GM23338 (cell line): ENCODE measurements at regions not wholly inside any gene's neighbourhood (a gene's known extent, or its start where the extent isn't known, plus 50 kb on each side); places are given as distances from the start of the nearest gene placed in this dataset.

ENCODE experiments used
- ATAC-seq: fragments of 200-7000 bp; cut with Tn5 transposase; 3 replicates; pipeline ENCODE4 v1.9.1; 2020
- DNase-seq: peaks from one replicate; pipeline ENCODE4 v3.0.0-alpha.2; 2015; ENCODE audit warnings: low spot score
- H2AFZ ChIP-seq: fragments of 200-600 bp; sonication (generic); 2 replicates; pipeline ENCODE4 v1.8.0; 2016; ENCODE audit warnings: antibody characterized with exemption, mild to moderate bottlenecking, moderate library complexity
- H3F3A ChIP-seq: fragments of 200-600 bp; sonication (generic); replicated peaks from 2 replicates; pipeline ENCODE4 v1.8.0; 2017; ENCODE audit warnings: antibody characterized with exemption, mixed run types, low read depth
- H3K27ac ChIP-seq: fragments of 200-600 bp; sonication (generic); 2 replicates; pipeline ENCODE4 v1.6.1; 2016; ENCODE audit warnings: low read depth
- H3K27me3 ChIP-seq: fragments of 200-600 bp; sonication (generic); 2 replicates; pipeline ENCODE4 v1.8.0; 2016; ENCODE audit warnings: mild to moderate bottlenecking, mixed run types, moderate library complexity; ENCODE audit not compliant: insufficient read depth
- H3K36me3 ChIP-seq: fragments of 200-600 bp; sonication (generic); 2 replicates; pipeline ENCODE4 v1.8.0; 2016; ENCODE audit warnings: mild to moderate bottlenecking; ENCODE audit not compliant: insufficient read depth
- H3K4me1 ChIP-seq: fragments of 200-600 bp; sonication (generic); 2 replicates; pipeline ENCODE4 v1.8.0; 2016; ENCODE audit warnings: mild to moderate bottlenecking, moderate library complexity; ENCODE audit not compliant: insufficient read depth
- H3K4me2 ChIP-seq: fragments of 200-600 bp; sonication (generic); 2 replicates; pipeline ENCODE4 v1.7.1; 2017; ENCODE audit warnings: mixed run types
- H3K4me3 ChIP-seq: fragments of 200-600 bp; sonication (generic); 2 replicates; pipeline ENCODE4 v1.6.1; 2016; ENCODE audit warnings: mixed run types
- H3K79me2 ChIP-seq: fragments of 200-600 bp; sonication (generic); replicated peaks from 2 replicates; pipeline ENCODE4 v1.8.0; 2017; ENCODE audit warnings: mild to moderate bottlenecking; ENCODE audit not compliant: insufficient read depth
- H3K9me2 ChIP-seq: fragments of 200-600 bp; sonication (generic); 2 replicates; pipeline ENCODE4 v1.8.0; 2017; ENCODE audit not compliant: insufficient read depth
- H4K20me1 ChIP-seq: fragments of 200-600 bp; sonication (generic); replicated peaks from 2 replicates; pipeline ENCODE4 v1.8.0; 2017; ENCODE audit warnings: mild to moderate bottlenecking; ENCODE audit not compliant: insufficient read depth
- H3K27ac Mint-ChIP-seq: 2 replicates; pipeline ENCODE4 v1.8.0; 2020; ENCODE audit warnings: inconsistent platforms, mild to moderate bottlenecking, moderate library complexity, mixed read lengths
- H3K27me3 Mint-ChIP-seq: 3 replicates; pipeline ENCODE4 v1.8.0; 2022; ENCODE audit warnings: low read depth, mild to moderate bottlenecking, moderate library complexity, mixed read lengths, inconsistent platforms; ENCODE audit not compliant: insufficient read depth, poor library complexity
- H3K36me3 Mint-ChIP-seq: 3 replicates; pipeline ENCODE4 v1.8.0; 2021; ENCODE audit warnings: low read depth, mild to moderate bottlenecking, inconsistent platforms, moderate library complexity, mixed read lengths
- H3K4me1 Mint-ChIP-seq: 3 replicates; pipeline ENCODE4 v1.8.0; 2020; ENCODE audit warnings: mild to moderate bottlenecking, inconsistent platforms, mixed read lengths
- H3K4me3 Mint-ChIP-seq: 3 replicates; pipeline ENCODE4 v1.8.0; 2021; ENCODE audit warnings: moderate library complexity, mild to moderate bottlenecking, inconsistent platforms, mixed read lengths
- H3K9me3 Mint-ChIP-seq: 3 replicates; pipeline ENCODE4 v1.8.0; 2020; ENCODE audit warnings: moderate library complexity, mild to moderate bottlenecking, inconsistent platforms, mixed read lengths
- EZH2 ChIP-seq: fragments of 200-600 bp; sonication (generic); IDR thresholded peaks from one replicate; pipeline ENCODE4 v1.8.0; 2017; ENCODE audit warnings: antibody characterized with exemption, mild to moderate bottlenecking, low read depth; ENCODE audit not compliant: unreplicated experiment
- EZH2phosphoT487 ChIP-seq: fragments of 200-600 bp; sonication (generic); IDR thresholded peaks from one replicate; pipeline ENCODE4 v1.8.1; 2018; ENCODE audit warnings: antibody characterized with exemption; ENCODE audit not compliant: unreplicated experiment
- JUNB ChIP-seq: IDR thresholded peaks from one replicate; pipeline ENCODE4 v1.6.1; 2016; ENCODE audit warnings: antibody characterized with exemption; ENCODE audit not compliant: unreplicated experiment
- POLR2AphosphoS5 ChIP-seq: IDR thresholded peaks from 2 replicates; pipeline ENCODE4 v1.6.1; 2016; ENCODE audit warnings: antibody characterized with exemption, low read depth
- STAT1 ChIP-seq: IDR thresholded peaks from one replicate; pipeline ENCODE4 v1.6.1; 2016; ENCODE audit warnings: antibody characterized with exemption; ENCODE audit not compliant: unreplicated experiment
- ZNF114 ChIP-seq: fragments of 250-450 bp; sonication (Bioruptor Pico); IDR thresholded peaks from 2 replicates; pipeline ENCODE4 v1.5.0; 2020; ENCODE audit warnings: mild to moderate bottlenecking, moderate library complexity
- TF ChIP-seq, protein P1 (sequence below): fragments of 250-450 bp; sonication (Bioruptor Pico); IDR thresholded peaks from 2 replicates; pipeline ENCODE4 v1.5.0; 2020; ENCODE audit warnings: mild to moderate bottlenecking, moderate library complexity
- TF ChIP-seq, protein P2 (sequence below): IDR thresholded peaks from 2 replicates; pipeline ENCODE4 v1.6.1; 2016; ENCODE audit warnings: antibody characterized with exemption
- TF ChIP-seq, protein P3 (sequence below), 2 experiments: fragments of 200-600 bp in 1 of 2; sonication (generic) in 1 of 2; conservative IDR thresholded peaks; 2 replicates each; pipeline versions ENCODE4 v1.5.1 to v1.6.1; 2016 to 2017; ENCODE audit warnings: antibody characterized with exemption in 2 of 2, low read depth in 2 of 2, mild to moderate bottlenecking in 2 of 2, moderate library complexity in 1 of 2

DNA sequence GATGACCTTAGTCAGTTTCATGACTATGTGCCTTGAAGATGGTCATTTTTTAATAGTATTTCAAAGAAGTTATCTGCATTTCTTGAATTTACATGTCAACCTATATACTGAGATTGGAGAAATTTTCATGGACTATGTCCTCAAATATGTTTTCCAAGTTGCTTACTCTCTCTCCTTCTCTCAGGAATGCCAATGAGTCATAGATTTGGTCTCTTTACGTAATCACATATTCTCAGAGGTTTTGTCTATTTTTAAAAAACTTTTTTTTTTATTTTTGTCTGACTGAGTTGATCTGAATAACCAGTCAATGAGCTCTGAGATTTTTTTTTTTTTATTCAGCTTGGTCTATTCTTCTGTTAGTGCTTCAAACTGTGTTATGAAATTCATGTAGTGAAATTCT, 374.7 kb upstream of the GRIN3A start:
- H4K20me1 ChIP-seq, result no peaks in the 10 kb centered on the region
- Mint-ChIP-seq H3K4me3 (no peak overlapping the region), H3K27me3 (peaks cover 1% of the 10 kb centered on the region), H3K36me3 (peaks cover 21% of the 10 kb centered on the region), H3K9me3 (peaks cover 85% of the 10 kb centered on the region), H3K27ac (no peak overlapping the region), H3K4me1 (no peaks in the 10 kb centered on the region)
- no peaks in the 10 kb centered on the region for H3K79me2 ChIP-seq
- DNase-seq (no peak), ATAC-seq (no peak)
- no peaks in the 10 kb centered on the region for H3F3A ChIP-seq
- no peaks in the 10 kb centered on the region for H3K9me2 ChIP-seq
- no peaks in the 10 kb centered on the region for H3K4me1 ChIP-seq
- no peaks in the 10 kb centered on the region for H3K27me3 ChIP-seq
- H3K4me3 ChIP-seq, result no peak overlapping the region; the same call in 1 of the 2 replicates
- no peak overlapping the region for H3K4me2 ChIP-seq
- no peak overlapping the region for H2AFZ ChIP-seq
- no peak overlapping the region for H3K27ac ChIP-seq
- peaks cover 7% of the 10 kb centered on the region; the same call in 1 of the 2 replicates for H3K36me3 ChIP-seq
- TF ChIP-seq, protein P1, sequence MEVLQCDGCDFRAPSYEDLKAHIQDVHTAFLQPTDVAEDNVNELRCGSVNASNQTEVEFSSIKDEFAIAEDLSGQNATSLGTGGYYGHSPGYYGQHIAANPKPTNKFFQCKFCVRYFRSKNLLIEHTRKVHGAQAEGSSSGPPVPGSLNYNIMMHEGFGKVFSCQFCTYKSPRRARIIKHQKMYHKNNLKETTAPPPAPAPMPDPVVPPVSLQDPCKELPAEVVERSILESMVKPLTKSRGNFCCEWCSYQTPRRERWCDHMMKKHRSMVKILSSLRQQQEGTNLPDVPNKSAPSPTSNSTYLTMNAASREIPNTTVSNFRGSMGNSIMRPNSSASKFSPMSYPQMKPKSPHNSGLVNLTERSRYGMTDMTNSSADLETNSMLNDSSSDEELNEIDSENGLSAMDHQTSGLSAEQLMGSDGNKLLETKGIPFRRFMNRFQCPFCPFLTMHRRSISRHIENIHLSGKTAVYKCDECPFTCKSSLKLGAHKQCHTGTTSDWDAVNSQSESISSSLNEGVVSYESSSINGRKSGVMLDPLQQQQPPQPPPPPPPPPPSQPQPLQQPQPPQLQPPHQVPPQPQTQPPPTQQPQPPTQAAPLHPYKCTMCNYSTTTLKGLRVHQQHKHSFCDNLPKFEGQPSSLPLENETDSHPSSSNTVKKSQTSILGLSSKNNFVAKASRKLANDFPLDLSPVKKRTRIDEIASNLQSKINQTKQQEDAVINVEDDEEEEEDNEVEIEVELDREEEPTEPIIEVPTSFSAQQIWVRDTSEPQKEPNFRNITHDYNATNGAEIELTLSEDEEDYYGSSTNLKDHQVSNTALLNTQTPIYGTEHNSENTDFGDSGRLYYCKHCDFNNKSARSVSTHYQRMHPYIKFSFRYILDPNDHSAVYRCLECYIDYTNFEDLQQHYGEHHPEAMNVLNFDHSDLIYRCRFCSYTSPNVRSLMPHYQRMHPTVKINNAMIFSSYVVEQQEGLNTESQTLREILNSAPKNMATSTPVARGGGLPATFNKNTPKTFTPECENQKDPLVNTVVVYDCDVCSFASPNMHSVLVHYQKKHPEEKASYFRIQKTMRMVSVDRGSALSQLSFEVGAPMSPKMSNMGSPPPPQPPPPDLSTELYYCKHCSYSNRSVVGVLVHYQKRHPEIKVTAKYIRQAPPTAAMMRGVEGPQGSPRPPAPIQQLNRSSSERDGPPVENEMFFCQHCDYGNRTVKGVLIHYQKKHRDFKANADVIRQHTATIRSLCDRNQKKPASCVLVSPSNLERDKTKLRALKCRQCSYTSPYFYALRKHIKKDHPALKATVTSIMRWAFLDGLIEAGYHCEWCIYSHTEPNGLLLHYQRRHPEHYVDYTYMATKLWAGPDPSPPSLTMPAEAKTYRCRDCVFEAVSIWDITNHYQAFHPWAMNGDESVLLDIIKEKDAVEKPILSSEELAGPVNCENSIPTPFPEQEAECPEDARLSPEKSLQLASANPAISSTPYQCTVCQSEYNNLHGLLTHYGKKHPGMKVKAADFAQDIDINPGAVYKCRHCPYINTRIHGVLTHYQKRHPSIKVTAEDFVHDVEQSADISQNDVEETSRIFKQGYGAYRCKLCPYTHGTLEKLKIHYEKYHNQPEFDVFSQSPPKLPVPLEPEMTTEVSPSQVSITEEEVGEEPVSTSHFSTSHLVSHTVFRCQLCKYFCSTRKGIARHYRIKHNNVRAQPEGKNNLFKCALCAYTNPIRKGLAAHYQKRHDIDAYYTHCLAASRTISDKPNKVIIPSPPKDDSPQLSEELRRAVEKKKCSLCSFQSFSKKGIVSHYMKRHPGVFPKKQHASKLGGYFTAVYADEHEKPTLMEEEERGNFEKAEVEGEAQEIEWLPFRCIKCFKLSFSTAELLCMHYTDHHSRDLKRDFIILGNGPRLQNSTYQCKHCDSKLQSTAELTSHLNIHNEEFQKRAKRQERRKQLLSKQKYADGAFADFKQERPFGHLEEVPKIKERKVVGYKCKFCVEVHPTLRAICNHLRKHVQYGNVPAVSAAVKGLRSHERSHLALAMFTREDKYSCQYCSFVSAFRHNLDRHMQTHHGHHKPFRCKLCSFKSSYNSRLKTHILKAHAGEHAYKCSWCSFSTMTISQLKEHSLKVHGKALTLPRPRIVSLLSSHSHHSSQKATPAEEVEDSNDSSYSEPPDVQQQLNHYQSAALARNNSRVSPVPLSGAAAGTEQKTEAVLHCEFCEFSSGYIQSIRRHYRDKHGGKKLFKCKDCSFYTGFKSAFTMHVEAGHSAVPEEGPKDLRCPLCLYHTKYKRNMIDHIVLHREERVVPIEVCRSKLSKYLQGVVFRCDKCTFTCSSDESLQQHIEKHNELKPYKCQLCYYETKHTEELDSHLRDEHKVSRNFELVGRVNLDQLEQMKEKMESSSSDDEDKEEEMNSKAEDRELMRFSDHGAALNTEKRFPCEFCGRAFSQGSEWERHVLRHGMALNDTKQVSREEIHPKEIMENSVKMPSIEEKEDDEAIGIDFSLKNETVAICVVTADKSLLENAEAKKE (CRISPR knock-in tag), result no peak
- TF ChIP-seq, protein P2, sequence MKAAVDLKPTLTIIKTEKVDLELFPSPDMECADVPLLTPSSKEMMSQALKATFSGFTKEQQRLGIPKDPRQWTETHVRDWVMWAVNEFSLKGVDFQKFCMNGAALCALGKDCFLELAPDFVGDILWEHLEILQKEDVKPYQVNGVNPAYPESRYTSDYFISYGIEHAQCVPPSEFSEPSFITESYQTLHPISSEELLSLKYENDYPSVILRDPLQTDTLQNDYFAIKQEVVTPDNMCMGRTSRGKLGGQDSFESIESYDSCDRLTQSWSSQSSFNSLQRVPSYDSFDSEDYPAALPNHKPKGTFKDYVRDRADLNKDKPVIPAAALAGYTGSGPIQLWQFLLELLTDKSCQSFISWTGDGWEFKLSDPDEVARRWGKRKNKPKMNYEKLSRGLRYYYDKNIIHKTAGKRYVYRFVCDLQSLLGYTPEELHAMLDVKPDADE, result no peak
- TF ChIP-seq JUNB (no peak), EZH2phosphoT487 (no peak), ZNF114 (CRISPR knock-in tag) (no peak), EZH2 (no peak), POLR2AphosphoS5 (no peak), STAT1 (no peak)
- TF ChIP-seq, protein P3, sequence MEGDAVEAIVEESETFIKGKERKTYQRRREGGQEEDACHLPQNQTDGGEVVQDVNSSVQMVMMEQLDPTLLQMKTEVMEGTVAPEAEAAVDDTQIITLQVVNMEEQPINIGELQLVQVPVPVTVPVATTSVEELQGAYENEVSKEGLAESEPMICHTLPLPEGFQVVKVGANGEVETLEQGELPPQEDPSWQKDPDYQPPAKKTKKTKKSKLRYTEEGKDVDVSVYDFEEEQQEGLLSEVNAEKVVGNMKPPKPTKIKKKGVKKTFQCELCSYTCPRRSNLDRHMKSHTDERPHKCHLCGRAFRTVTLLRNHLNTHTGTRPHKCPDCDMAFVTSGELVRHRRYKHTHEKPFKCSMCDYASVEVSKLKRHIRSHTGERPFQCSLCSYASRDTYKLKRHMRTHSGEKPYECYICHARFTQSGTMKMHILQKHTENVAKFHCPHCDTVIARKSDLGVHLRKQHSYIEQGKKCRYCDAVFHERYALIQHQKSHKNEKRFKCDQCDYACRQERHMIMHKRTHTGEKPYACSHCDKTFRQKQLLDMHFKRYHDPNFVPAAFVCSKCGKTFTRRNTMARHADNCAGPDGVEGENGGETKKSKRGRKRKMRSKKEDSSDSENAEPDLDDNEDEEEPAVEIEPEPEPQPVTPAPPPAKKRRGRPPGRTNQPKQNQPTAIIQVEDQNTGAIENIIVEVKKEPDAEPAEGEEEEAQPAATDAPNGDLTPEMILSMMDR (conservative IDR thresholded peaks at IDR 0.05; ENCODE audit: low read depth in 2 of 2), result no peak
